Neuronal stem cell (in vitro differentiated cells): ENCODE measurements at regions not wholly inside any gene's neighbourhood (a gene's known extent, or its start where the extent isn't known, plus 50 kb on each side); places are given as distances from the start of the nearest gene placed in this dataset.

Experiments used
- DNase-seq: peaks from one replicate; pipeline ENCODE4 v3.0.0-alpha.2; 2013; ENCODE audit warnings: low spot score
- H2AFZ ChIP-seq: one replicate; pipeline ENCODE4 v1.6.1; 2013; ENCODE audit warnings: mild to moderate bottlenecking, low read length, inconsistent platforms
- H2AK5ac ChIP-seq: 2 replicates; pipeline ENCODE4 v1.6.1; 2013; ENCODE audit warnings: low read depth, mild to moderate bottlenecking, inconsistent platforms, low read length, moderate library complexity, mixed read lengths
- H2BK120ac ChIP-seq: 2 replicates; pipeline ENCODE4 v1.6.1; 2013; ENCODE audit warnings: low read depth, mild to moderate bottlenecking, inconsistent platforms, low read length, moderate library complexity, mixed read lengths
- H2BK12ac ChIP-seq: one replicate; pipeline ENCODE4 v1.6.1; 2013; ENCODE audit warnings: low read length, inconsistent platforms
- H2BK15ac ChIP-seq: 2 replicates; pipeline ENCODE4 v1.6.1; 2013; ENCODE audit warnings: mild to moderate bottlenecking, low read length, inconsistent platforms, mixed read lengths
- H2BK5ac ChIP-seq: one replicate; pipeline ENCODE4 v1.6.1; 2013; ENCODE audit warnings: inconsistent platforms, mild to moderate bottlenecking, low read length, moderate library complexity
- H3K14ac ChIP-seq: one replicate; pipeline ENCODE4 v1.6.1; 2013; ENCODE audit warnings: low read length, inconsistent platforms
- H3K18ac ChIP-seq: 2 replicates; pipeline ENCODE4 v1.6.1; 2013; ENCODE audit warnings: low read length, inconsistent platforms
- H3K23ac ChIP-seq: 2 replicates; pipeline ENCODE4 v1.6.1; 2013; ENCODE audit warnings: low read depth, mild to moderate bottlenecking, mixed read lengths, low read length, inconsistent platforms; ENCODE audit not compliant: poor library complexity
- H3K27ac ChIP-seq: replicated peaks from 3 replicates; pipeline ENCODE4 v1.5.1; 2013; ENCODE audit warnings: low read length, inconsistent platforms
- H3K27me3 ChIP-seq, 3 experiments: 2 replicates each; pipeline ENCODE4 v1.6.1; 2013; ENCODE audit warnings: low read length in 3 of 3, mild to moderate bottlenecking in 2 of 3, inconsistent platforms in 1 of 3, low read depth in 1 of 3, mixed read lengths in 1 of 3, moderate library complexity in 1 of 3; ENCODE audit not compliant: control insufficient read depth in 3 of 3, insufficient read depth in 3 of 3
- H3K36me3 ChIP-seq, 2 donors: replicated peaks in 1 of 2; 2 replicates each; pipeline ENCODE4 v1.6.1; 2013; ENCODE audit warnings: low read length in 2 of 2; ENCODE audit not compliant: control insufficient read depth in 2 of 2, insufficient read depth in 2 of 2
- H3K4ac ChIP-seq: 2 replicates; pipeline ENCODE4 v1.6.1; 2013; ENCODE audit warnings: inconsistent platforms, mild to moderate bottlenecking, low read length, moderate library complexity
- H3K4me1 ChIP-seq, 2 donors: 1 replicate in 1 of 2; 2 replicates in 1 of 2; pipeline ENCODE4 v1.6.1; 2013; ENCODE audit warnings: low read length in 2 of 2, low read depth in 1 of 2; ENCODE audit not compliant: control insufficient read depth in 2 of 2, insufficient read depth in 1 of 2
- H3K4me2 ChIP-seq: one replicate; pipeline ENCODE4 v1.6.1; 2013; ENCODE audit warnings: mild to moderate bottlenecking, low read length, inconsistent platforms; ENCODE audit not compliant: insufficient read depth, poor library complexity, severe bottlenecking
- H3K4me3 ChIP-seq, 2 donors: 2 replicates each; pipeline ENCODE4 v1.5.1; 2013; ENCODE audit warnings: low read length in 2 of 2, mild to moderate bottlenecking in 2 of 2, inconsistent platforms in 1 of 2, moderate library complexity in 1 of 2
- H3K79me1 ChIP-seq: one replicate; pipeline ENCODE4 v1.6.1; 2013; ENCODE audit warnings: low read depth, mild to moderate bottlenecking, inconsistent platforms, low read length, moderate library complexity
- H3K9ac ChIP-seq: one replicate; pipeline ENCODE4 v1.6.1; 2013; ENCODE audit warnings: mild to moderate bottlenecking, low read depth, low read length, inconsistent platforms; ENCODE audit not compliant: poor library complexity
- H3K9me3 ChIP-seq, 2 donors: replicated peaks in 1 of 2; 2 replicates each; pipeline versions ENCODE3 to v1.6.1; 2013; ENCODE audit warnings: low read length in 2 of 2, mild to moderate bottlenecking in 2 of 2, inconsistent platforms in 1 of 2, low read depth in 1 of 2, mixed read lengths in 1 of 2, moderate library complexity in 1 of 2; ENCODE audit not compliant: control insufficient read depth in 2 of 2, insufficient read depth in 1 of 2
- H4K8ac ChIP-seq: one replicate; pipeline ENCODE4 v1.6.1; 2013; ENCODE audit warnings: low read depth, mild to moderate bottlenecking, inconsistent platforms, low read length, moderate library complexity
- H4K91ac ChIP-seq: one replicate; pipeline ENCODE4 v1.6.1; 2013; ENCODE audit warnings: low read length, low read depth, mild to moderate bottlenecking, inconsistent platforms; ENCODE audit not compliant: poor library complexity
- WGBS, 2 donors: extraction: QIAGEN DNeasy Blood & Tissue Kit; methylation state at CpG; one replicate each; pipeline ENCODE4 v1.1.7; 2013; ENCODE audit warnings: missing lambda C conversion rate in 2 of 2, mixed read lengths in 1 of 2; ENCODE audit not compliant: insufficient read length in 2 of 2, insufficient replicate concordance in 1 of 2; ENCODE audit errors: extremely low coverage in 2 of 2; 5-methylcytosine and 5-hydroxymethylcytosine counted together

GRCh38 chr4:32689518-32689917, 1969.3 kb downstream of the PCDH7 start:
- no peak overlapping the region for H3K4ac ChIP-seq
- H3K14ac ChIP-seq, result no peak overlapping the region
- no peak overlapping the region for H2BK120ac ChIP-seq
- no peaks in the 10 kb centered on the region for H3K4me1 ChIP-seq
- H2BK15ac ChIP-seq, result no peak overlapping the region
- no peaks in the 10 kb centered on the region for H3K27me3 ChIP-seq
- no peaks in the 10 kb centered on the region for H3K36me3 ChIP-seq
- no peaks in the 10 kb centered on the region for H3K9me3 ChIP-seq
- no peak overlapping the region for H2AFZ ChIP-seq
- no peak overlapping the region for H3K27ac ChIP-seq
- no peak overlapping the region for H3K4me2 ChIP-seq
- H4K8ac ChIP-seq, result no peak overlapping the region
- H3K18ac ChIP-seq, result no peak overlapping the region
- no peak overlapping the region for H4K91ac ChIP-seq
- no peak overlapping the region for H3K4me3 ChIP-seq
- H2BK12ac ChIP-seq, result no peak overlapping the region
- DNase-seq, result no peak
- no peak overlapping the region for H3K9ac ChIP-seq
- no peak overlapping the region for H2AK5ac ChIP-seq
- H3K23ac ChIP-seq, result no peak overlapping the region
- WGBS, 2 donors, result no CpG with 5 or more reads among the region's 3 CpGs
- no peak overlapping the region for H2BK5ac ChIP-seq
- H3K79me1 ChIP-seq, result no peaks in the 10 kb centered on the region

- no peak overlapping the region for H3K14ac ChIP-seq
- H4K8ac ChIP-seq, result no peak overlapping the region
- H3K23ac ChIP-seq, result no peak overlapping the region
- no peak overlapping the region for H2BK15ac ChIP-seq
- no peak overlapping the region for H3K9ac ChIP-seq
- no peak overlapping the region for H3K4me2 ChIP-seq
- H3K4me3 ChIP-seq, result no peak overlapping the region
- no peak overlapping the region for H2BK12ac ChIP-seq
- H2BK5ac ChIP-seq, result no peak overlapping the region
- no peaks in the 10 kb centered on the region for H3K79me1 ChIP-seq
- no CpG with 5 or more reads among the region's 2 CpGs for WGBS, 2 donors
- H3K4me1 ChIP-seq, result no peaks in the 10 kb centered on the region
- H2AFZ ChIP-seq, result no peak overlapping the region
- no peak overlapping the region for H3K27ac ChIP-seq
- no peak overlapping the region for H3K4ac ChIP-seq
- no peaks in the 10 kb centered on the region for H3K27me3 ChIP-seq
- H3K36me3 ChIP-seq, result no peaks in the 10 kb centered on the region
- H3K18ac ChIP-seq, result no peak overlapping the region
- no peak for DNase-seq
- H2AK5ac ChIP-seq, result no peak overlapping the region
- no peak overlapping the region for H4K91ac ChIP-seq
- H3K9me3 ChIP-seq, result no peaks in the 10 kb centered on the region
- no peak overlapping the region for H2BK120ac ChIP-seq
Measured at GRCh38 chr4:32697281-32697814, 1977.2 kb downstream of the PCDH7 start.

- no peak overlapping the region for H4K91ac ChIP-seq
- H3K4me3 ChIP-seq, result no peak overlapping the region
- H3K14ac ChIP-seq, result no peak overlapping the region
- H2BK15ac ChIP-seq, result no peak overlapping the region
- no peak overlapping the region for H2AK5ac ChIP-seq
- H2BK12ac ChIP-seq, result no peak overlapping the region
- H3K23ac ChIP-seq, result no peak overlapping the region
- no peak overlapping the region for H3K4ac ChIP-seq
- H3K27me3 ChIP-seq, result no peaks in the 10 kb centered on the region
- no peaks in the 10 kb centered on the region for H3K4me1 ChIP-seq
- H3K18ac ChIP-seq, result no peak overlapping the region
- no peaks in the 10 kb centered on the region for H3K9me3 ChIP-seq
- no CpG with 5 or more reads among the region's 1 CpG for WGBS, 2 donors
- H3K27ac ChIP-seq, result no peak overlapping the region
- no peak overlapping the region for H2AFZ ChIP-seq
- no peak for DNase-seq
- no peaks in the 10 kb centered on the region for H3K79me1 ChIP-seq
- H2BK120ac ChIP-seq, result no peak overlapping the region
- H4K8ac ChIP-seq, result no peak overlapping the region
- H3K36me3 ChIP-seq, result no peaks in the 10 kb centered on the region
- no peak overlapping the region for H3K9ac ChIP-seq
- no peak overlapping the region for H3K4me2 ChIP-seq
- no peak overlapping the region for H2BK5ac ChIP-seq
Measured at GRCh38 chr4:32700838-32701237, 1980.7 kb downstream of the PCDH7 start.

GRCh38 chr4:32706893-32707292, 1986.7 kb downstream of the PCDH7 start:
- H3K9me3 ChIP-seq, result no peaks in the 10 kb centered on the region
- no peak overlapping the region for H3K4me3 ChIP-seq
- no peak overlapping the region for H2AFZ ChIP-seq
- no peak overlapping the region for H4K91ac ChIP-seq
- H3K18ac ChIP-seq, result no peak overlapping the region
- no peaks in the 10 kb centered on the region for H3K4me1 ChIP-seq
- no CpG with 5 or more reads among the region's 1 CpG for WGBS, 2 donors
- no peak overlapping the region for H2AK5ac ChIP-seq
- no peak overlapping the region for H4K8ac ChIP-seq
- H3K79me1 ChIP-seq, result no peaks in the 10 kb centered on the region
- H3K23ac ChIP-seq, result no peak overlapping the region
- H2BK5ac ChIP-seq, result no peak overlapping the region
- H3K4me2 ChIP-seq, result no peak overlapping the region
- no peak overlapping the region for H3K14ac ChIP-seq
- DNase-seq, result no peak
- no peak overlapping the region for H3K9ac ChIP-seq
- H2BK15ac ChIP-seq, result no peak overlapping the region
- H3K27ac ChIP-seq, result no peak overlapping the region
- H2BK120ac ChIP-seq, result no peak overlapping the region
- no peak overlapping the region for H3K4ac ChIP-seq
- no peaks in the 10 kb centered on the region for H3K27me3 ChIP-seq
- H3K36me3 ChIP-seq, result no peaks in the 10 kb centered on the region
- H2BK12ac ChIP-seq, result no peak overlapping the region
